Pancreas (tissue), 10 donors: ENCODE measurements at regions not wholly inside any gene's neighbourhood (a gene's known extent, or its start where the extent isn't known, plus 50 kb on each side); places are given as distances from the start of the nearest gene placed in this dataset.

Source experiments
- ATAC-seq, 4 donors: fragments of 200-7000 bp; cut with Tn5 transposase; one replicate each; pipeline versions ENCODE4 v1.8.0 to v1.9.1; 2020; ENCODE audit warnings: mild to moderate bottlenecking in 4 of 4, moderate library complexity in 4 of 4
- DNase-seq, 6 donors: peaks; one replicate each; pipeline ENCODE4 v3.0.0-alpha.2; 2020
- FAIRE-seq: peaks from 2 replicates; lab custom pipeline; 2012; peaks lifted over from hg19 to GRCh38; lab: Jason Lieb, UNC
- H3K27ac ChIP-seq, 4 donors: fragments of 200-600 bp; sonication (generic); 1 replicate in 3 of 4; 2 replicates in 1 of 4; pipeline versions ENCODE4 v1.5.0 to v1.8.0; 2020
- H3K27me3 ChIP-seq, 4 donors: fragments of 200-600 bp; one replicate each; pipeline ENCODE4 v1.8.0; 2021
- H3K36me3 ChIP-seq, 3 donors: fragments of 200-600 bp; sonication (generic) in 1 of 3; one replicate each; pipeline versions ENCODE4 v1.5.0 to v1.8.0; 2020 to 2021
- H3K4me1 ChIP-seq, 3 donors: fragments of 200-600 bp; one replicate each; pipeline ENCODE4 v1.8.0; 2021
- H3K4me3 ChIP-seq, 4 donors: fragments of 200-600 bp; sonication (generic) in 2 of 4; one replicate each; pipeline versions ENCODE4 v1.5.0 to v1.8.0; 2020 to 2021
- H3K9me3 ChIP-seq, 4 donors: fragments of 200-600 bp; one replicate each; pipeline ENCODE4 v1.8.0; 2021
- WGBS, 2 donors: extraction: QIAGEN DNeasy Blood & Tissue Kit; methylation state at CpG; one replicate each; pipeline ENCODE4 v1.1.7; 2013; 5-methylcytosine and 5-hydroxymethylcytosine counted together
- intact Hi-C, 3 donors: fragments of 100-400 bp; cut with DNase I; formaldehyde crosslinking; loops; one replicate each; pipeline versions ENCODE4 v1.11.1 to v1.14.2; 2022
- TF ChIP-seq, protein P1 (sequence below), 4 donors: fragments of 200-600 bp; sonication (generic) in 3 of 4; IDR thresholded peaks; one replicate each; pipeline versions ENCODE4 v1.5.0 to v1.8.0; 2021; ENCODE audit warnings: antibody characterized with exemption in 4 of 4
- donor health status: healthy with polysubstance abuse.
- donor health status: DM: no; HTN: no; CAD: no; lungs with moderate emphysema.
- donor health status: DM: no; HTN: no; CAD: no.
- donor health status: control.
- donor health status: control.
- donor health status: Bipolar disorder and iron deficiency.
- donor health status: DM: yes; HTN: yes; CAD: no.
- donor health status: DM: no; HTN: no; CAD: no.
- donor health status: DM: no; HTN: no; CAD: no.
- donor health status: DM: yes; HTN: yes; CAD: no.

DNA sequence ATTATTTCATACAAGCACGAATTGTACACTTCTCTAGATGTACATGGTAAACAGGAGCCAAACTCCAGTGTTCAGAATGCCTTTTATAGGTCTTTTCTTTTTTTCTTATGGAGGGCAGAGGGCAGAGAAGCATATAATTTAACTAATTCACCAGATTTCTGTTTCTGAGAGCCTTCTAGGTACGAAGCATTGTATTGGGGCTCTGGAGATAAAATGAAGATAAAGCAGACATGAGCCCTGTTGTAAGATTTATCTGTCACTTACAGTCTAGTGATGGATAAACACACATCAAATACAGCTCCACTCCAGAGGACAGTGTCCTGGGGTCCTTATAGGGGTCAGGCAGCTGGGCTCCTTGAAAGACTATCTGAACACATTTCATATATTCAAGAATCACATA, 265.5 kb downstream of the SKAP2 start:
- ATAC-seq (no peak), DNase-seq (no peak), FAIRE-seq (no peak)
- TF ChIP-seq, protein P1, sequence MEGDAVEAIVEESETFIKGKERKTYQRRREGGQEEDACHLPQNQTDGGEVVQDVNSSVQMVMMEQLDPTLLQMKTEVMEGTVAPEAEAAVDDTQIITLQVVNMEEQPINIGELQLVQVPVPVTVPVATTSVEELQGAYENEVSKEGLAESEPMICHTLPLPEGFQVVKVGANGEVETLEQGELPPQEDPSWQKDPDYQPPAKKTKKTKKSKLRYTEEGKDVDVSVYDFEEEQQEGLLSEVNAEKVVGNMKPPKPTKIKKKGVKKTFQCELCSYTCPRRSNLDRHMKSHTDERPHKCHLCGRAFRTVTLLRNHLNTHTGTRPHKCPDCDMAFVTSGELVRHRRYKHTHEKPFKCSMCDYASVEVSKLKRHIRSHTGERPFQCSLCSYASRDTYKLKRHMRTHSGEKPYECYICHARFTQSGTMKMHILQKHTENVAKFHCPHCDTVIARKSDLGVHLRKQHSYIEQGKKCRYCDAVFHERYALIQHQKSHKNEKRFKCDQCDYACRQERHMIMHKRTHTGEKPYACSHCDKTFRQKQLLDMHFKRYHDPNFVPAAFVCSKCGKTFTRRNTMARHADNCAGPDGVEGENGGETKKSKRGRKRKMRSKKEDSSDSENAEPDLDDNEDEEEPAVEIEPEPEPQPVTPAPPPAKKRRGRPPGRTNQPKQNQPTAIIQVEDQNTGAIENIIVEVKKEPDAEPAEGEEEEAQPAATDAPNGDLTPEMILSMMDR (IDR thresholded peaks at IDR 0.05): no peak
- Histone ChIP-seq H3K4me1 (no peaks in the 10 kb centered on the region), H3K9me3 (no peaks in the 10 kb centered on the region), H3K27me3 (no peaks in the 10 kb centered on the region), H3K4me3 (no peak overlapping the region), H3K36me3 (no peaks in the 10 kb centered on the region), H3K27ac (no peak overlapping the region)
- intact Hi-C loops: no loop called here
- WGBS, 2 donors: 80 to 89% methylated on average over 2 of the region's 2 CpGs

DNA sequence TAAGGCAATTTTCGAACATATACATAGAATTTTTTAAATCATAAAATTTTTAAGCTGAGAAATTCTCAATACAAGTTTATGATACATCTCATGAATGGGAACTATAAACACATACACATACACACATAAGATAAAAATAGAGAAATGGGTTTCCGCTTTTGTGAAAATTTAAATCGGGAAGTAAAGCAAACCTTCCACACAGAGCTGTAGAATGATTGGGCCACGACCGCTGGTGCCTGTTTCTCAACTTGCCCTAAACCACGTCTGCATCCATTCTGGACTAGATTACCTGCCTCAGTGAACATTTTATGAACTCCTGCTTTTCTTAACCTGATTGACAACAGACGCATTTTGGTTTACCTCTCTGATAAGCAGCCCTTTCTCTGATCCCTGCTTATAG, 264.4 kb downstream of the SKAP2 start:
- Histone ChIP-seq H3K4me3 (no peak overlapping the region), H3K4me1 (no peaks in the 10 kb centered on the region), H3K9me3 (no peaks in the 10 kb centered on the region), H3K36me3 (no peaks in the 10 kb centered on the region), H3K27me3 (no peaks in the 10 kb centered on the region), H3K27ac (no peak overlapping the region)
- TF ChIP-seq, protein P1 (IDR thresholded peaks at IDR 0.05): no peak
- DNase-seq: no peak
- ATAC-seq: no peak
- 87 to 88% methylated on average over 7 of the region's 7 CpGs for WGBS, 2 donors
- no peak for FAIRE-seq
- intact Hi-C loops: no loop called here

DNA sequence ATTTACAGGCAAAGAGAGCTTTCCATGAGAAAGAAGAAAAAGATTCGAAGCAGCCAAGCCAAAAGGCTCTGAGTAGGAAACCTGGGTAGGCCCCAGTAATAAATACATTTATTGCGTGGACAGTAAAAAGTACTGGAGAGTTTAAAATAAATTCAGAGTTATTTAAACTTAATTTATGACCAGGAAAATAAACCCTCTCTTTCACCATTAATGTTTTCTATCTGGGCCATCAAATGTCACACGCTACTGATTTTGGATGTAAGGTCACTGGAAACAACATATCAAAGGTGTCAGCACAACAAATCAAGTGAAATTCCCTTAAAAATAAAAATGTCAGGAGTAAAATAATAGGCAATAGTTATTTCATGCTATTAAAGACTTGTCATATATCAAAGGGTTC, 264.0 kb downstream of the SKAP2 start:
- TF ChIP-seq, protein P1 (IDR thresholded peaks at IDR 0.05): no peak
- no peaks in the 10 kb centered on the region for H3K4me1 ChIP-seq
- WGBS, 2 donors: 73 to 77% methylated on average over 3 of the region's 3 CpGs
- intact Hi-C loops: no loop called here
- H3K4me3 ChIP-seq: no peak overlapping the region
- FAIRE-seq (no peak), DNase-seq (no peak), ATAC-seq (no peak)
- no peaks in the 10 kb centered on the region for H3K36me3 ChIP-seq
- H3K9me3 ChIP-seq: no peaks in the 10 kb centered on the region
- H3K27ac ChIP-seq: no peak overlapping the region
- no peaks in the 10 kb centered on the region for H3K27me3 ChIP-seq

DNA sequence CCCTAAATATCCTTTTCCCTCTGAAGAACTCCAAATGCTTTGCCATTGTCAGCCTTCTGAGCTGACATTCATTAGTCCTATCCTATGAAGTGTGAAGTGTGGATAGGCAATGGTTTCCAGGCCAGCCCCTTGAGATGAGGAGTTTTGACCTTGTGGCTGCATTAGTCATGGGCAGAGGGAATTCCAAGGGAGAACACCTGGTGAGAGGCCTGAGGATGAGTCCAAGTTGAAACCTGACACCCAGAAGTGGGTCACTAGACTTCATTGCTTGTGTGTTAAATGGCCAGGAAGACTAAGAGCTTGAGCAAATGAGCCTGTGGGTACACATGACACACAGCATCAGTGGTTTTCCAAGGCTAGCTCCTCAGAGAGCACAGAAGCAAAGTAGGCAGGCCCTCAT, 260.8 kb downstream of the SKAP2 start:
- H3K4me3 ChIP-seq: no peak overlapping the region
- peak in 3 of 4 donors; percentile 35 to 67 (median 55) for ATAC-seq
- H3K36me3 ChIP-seq: no peaks in the 10 kb centered on the region
- TF ChIP-seq, protein P1 (IDR thresholded peaks at IDR 0.05): no peak
- H3K4me1 ChIP-seq: no peaks in the 10 kb centered on the region
- no peak for FAIRE-seq
- H3K9me3 ChIP-seq: no peaks in the 10 kb centered on the region
- H3K27me3 ChIP-seq: no peaks in the 10 kb centered on the region
- intact Hi-C loops: no loop called here
- no peak for DNase-seq
- H3K27ac ChIP-seq: no peak overlapping the region

DNA sequence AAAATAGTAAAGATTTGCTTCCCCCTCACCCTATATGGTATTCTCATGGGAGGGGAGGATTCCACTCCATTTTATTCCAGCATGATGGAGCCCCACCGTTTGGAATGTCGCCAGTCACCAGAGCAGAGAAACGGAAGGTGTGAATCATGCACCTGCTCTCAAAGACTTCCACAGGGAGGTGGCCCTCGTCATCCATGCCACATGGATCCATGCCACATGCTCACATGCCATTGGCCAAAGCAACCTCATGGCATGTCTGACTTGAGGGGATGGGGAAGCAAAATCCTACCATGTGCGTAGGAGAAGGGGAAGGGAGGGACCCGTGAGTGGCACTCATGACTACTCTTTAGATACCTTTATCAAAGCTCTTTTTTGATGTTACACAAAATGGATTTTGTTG, 256.0 kb downstream of the SKAP2 start:
- FAIRE-seq (no peak), ATAC-seq (no peak)
- intact Hi-C loops: no loop called here

More for the DNA sequence above, 256.0 kb downstream of the SKAP2 start:
- Histone ChIP-seq H3K27me3 (no peaks in the 10 kb centered on the region), H3K36me3 (no peaks in the 10 kb centered on the region), H3K4me1 (no peaks in the 10 kb centered on the region), H3K9me3 (no peaks in the 10 kb centered on the region), H3K4me3 (no peak overlapping the region), H3K27ac (no peak overlapping the region)
- WGBS, 2 donors: 63 to 75% methylated on average over 6 of the region's 6 CpGs
- TF ChIP-seq, protein P1 (IDR thresholded peaks at IDR 0.05): no peak
- DNase-seq: no peak
